ENCODE measurements at regions not wholly inside any gene's neighbourhood (a gene's known extent, or its start where the extent isn't known, plus 50 kb on each side); places are given as distances from the start of the nearest gene placed in this dataset.

- H3K27ac Mint-ChIP-seq = no peak overlapping the region
Observed at GRCh38 chr11:92880381-92880780, 89.1 kb upstream of the MTNR1B start.

DNA sequence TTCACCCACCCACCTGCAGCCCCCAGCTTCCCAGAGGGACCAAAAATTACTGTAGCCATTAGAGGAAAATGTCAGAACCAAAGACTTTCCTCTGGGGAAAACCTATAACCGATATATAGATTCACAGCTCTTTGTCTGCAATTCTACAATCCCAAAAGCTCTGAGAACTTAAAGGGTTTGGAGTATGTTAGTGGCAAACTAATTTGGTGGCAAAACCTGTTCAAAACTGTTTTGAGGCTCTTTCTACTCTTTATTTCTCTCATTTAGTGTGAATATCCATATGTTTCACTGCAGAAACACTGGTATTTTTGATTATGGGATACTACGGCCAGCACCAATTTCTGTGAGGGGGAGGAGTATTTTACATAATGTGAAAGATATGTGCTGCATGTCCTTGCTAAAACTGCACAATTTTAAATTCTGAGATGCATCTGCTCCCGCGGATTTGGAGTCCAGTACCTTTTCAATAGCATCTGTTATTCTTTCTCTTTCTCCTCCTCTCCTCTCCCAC is 87.5 kb upstream of the MTNR1B start:
- peaks cover 1% of the 10 kb centered on the region for H3K36me3 Mint-ChIP-seq (ENCODE audit: insufficient read depth)
- no peaks in the 10 kb centered on the region for H3K27me3 Mint-ChIP-seq
- H3K4me3 Mint-ChIP-seq (ENCODE audit: low read depth) = no peak overlapping the region
- TF ChIP-seq CTCF (IDR thresholded peaks at IDR 0.05; ENCODE audit: unreplicated experiment) = no peak
- no peak overlapping the region for H3K27ac Mint-ChIP-seq
- peaks cover 2% of the 10 kb centered on the region for H3K4me1 Mint-ChIP-seq (ENCODE audit: low read depth)
- no peak for DNase-seq (ENCODE audit: low spot score, unreplicated experiment)
- H3K9me3 Mint-ChIP-seq (ENCODE audit: low read depth) = no peaks in the 10 kb centered on the region

More at GRCh38 chr11:92880381-92880780, 89.1 kb upstream of the MTNR1B start:
- Mint-ChIP-seq H3K4me3 (ENCODE audit: low read depth) (no peak overlapping the region), H3K4me1 (ENCODE audit: low read depth) (no peaks in the 10 kb centered on the region), H3K9me3 (ENCODE audit: low read depth) (no peaks in the 10 kb centered on the region), H3K36me3 (ENCODE audit: insufficient read depth) (peaks cover 1% of the 10 kb centered on the region), H3K27me3 (no peaks in the 10 kb centered on the region)
- TF ChIP-seq CTCF (IDR thresholded peaks at IDR 0.05; ENCODE audit: unreplicated experiment) = no peak
- DNase-seq (ENCODE audit: low spot score, unreplicated experiment) = no peak

GRCh38 chr11:92882828-92883611 is 86.4 kb upstream of the MTNR1B start:
- DNase-seq (ENCODE audit: low spot score, unreplicated experiment) = no peak
- no peak for TF ChIP-seq CTCF (IDR thresholded peaks at IDR 0.05; ENCODE audit: unreplicated experiment)
- Mint-ChIP-seq H3K4me3 (ENCODE audit: low read depth) (no peak overlapping the region), H3K9me3 (ENCODE audit: low read depth) (no peaks in the 10 kb centered on the region), H3K27ac (no peak overlapping the region), H3K36me3 (ENCODE audit: insufficient read depth) (peaks cover 1% of the 10 kb centered on the region), H3K27me3 (no peaks in the 10 kb centered on the region), H3K4me1 (ENCODE audit: low read depth) (peaks cover 2% of the 10 kb centered on the region)

GRCh38 chr11:92885600-92885999 is 83.9 kb upstream of the MTNR1B start:
- H3K4me3 Mint-ChIP-seq (ENCODE audit: low read depth) = no peak overlapping the region
- H3K36me3 Mint-ChIP-seq (ENCODE audit: insufficient read depth) = peaks cover 1% of the 10 kb centered on the region
- no peaks in the 10 kb centered on the region for H3K27me3 Mint-ChIP-seq
- no peak for TF ChIP-seq CTCF (IDR thresholded peaks at IDR 0.05; ENCODE audit: unreplicated experiment)
- H3K27ac Mint-ChIP-seq = no peak overlapping the region
- H3K9me3 Mint-ChIP-seq (ENCODE audit: low read depth) = no peaks in the 10 kb centered on the region
- peaks cover 4% of the 10 kb centered on the region for H3K4me1 Mint-ChIP-seq (ENCODE audit: low read depth)
- DNase-seq (ENCODE audit: low spot score, unreplicated experiment) = no peak

DNA sequence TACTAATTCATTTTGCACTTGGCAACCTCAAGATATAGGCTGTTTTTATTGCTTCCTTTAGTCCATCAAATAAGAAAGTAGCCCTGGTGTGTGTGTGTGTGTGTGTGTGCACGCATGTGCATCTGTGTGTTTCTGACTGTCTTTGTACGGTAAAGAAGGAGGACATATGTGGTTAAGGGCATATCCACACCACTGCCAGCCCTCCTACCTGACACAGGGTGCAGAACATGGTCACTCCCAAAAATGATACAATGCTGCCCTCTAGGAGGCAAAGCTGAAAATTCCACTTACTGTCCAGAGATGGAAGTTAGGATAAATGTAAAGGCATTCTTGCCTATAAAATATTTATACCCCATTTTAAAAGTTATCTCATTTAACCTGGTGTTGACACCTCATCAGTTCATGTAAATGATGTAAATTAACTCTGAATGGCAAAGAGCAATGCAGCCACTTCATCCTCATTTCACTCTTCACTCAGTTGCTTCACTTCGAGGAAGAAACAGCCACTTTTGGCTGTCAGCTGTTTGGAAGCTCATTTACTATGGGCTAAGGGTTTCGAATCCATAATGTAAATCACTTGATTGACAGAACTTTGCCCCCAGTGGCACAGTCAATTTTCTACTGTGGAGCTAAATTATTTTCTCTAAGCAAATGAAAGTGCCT is 83.1 kb upstream of the MTNR1B start:
- no peak overlapping the region for H3K4me3 Mint-ChIP-seq (ENCODE audit: low read depth)
- TF ChIP-seq CTCF (IDR thresholded peaks at IDR 0.05; ENCODE audit: unreplicated experiment) = peak; percentile 89
- peak; percentile 49 for DNase-seq (ENCODE audit: low spot score, unreplicated experiment)
- H3K9me3 Mint-ChIP-seq (ENCODE audit: low read depth) = no peaks in the 10 kb centered on the region
- H3K27me3 Mint-ChIP-seq = no peaks in the 10 kb centered on the region
- H3K36me3 Mint-ChIP-seq (ENCODE audit: insufficient read depth) = peaks cover 1% of the 10 kb centered on the region
- peaks cover 4% of the 10 kb centered on the region for H3K4me1 Mint-ChIP-seq (ENCODE audit: low read depth)
- no peak overlapping the region for H3K27ac Mint-ChIP-seq

Measured in progenitor cell of endocrine pancreas (in vitro differentiated cells).